DLD1 (cell line): ENCODE measurements at regions not wholly inside any gene's neighbourhood (a gene's known extent, or its start where the extent isn't known, plus 50 kb on each side); places are given as distances from the start of the nearest gene placed in this dataset.
"Not testable (repeated sequence)": the region's sequence is repeated elsewhere in the genome, so short reads cannot be mapped to it uniquely, and the experiment has no call there.

Experiments used
- in situ Hi-C: cut with HindIII; loops from 2 replicates; pipeline ENCODE4 v1.10.0; 2017; ENCODE audit warnings: low sequenced_read_pairs

DNA sequence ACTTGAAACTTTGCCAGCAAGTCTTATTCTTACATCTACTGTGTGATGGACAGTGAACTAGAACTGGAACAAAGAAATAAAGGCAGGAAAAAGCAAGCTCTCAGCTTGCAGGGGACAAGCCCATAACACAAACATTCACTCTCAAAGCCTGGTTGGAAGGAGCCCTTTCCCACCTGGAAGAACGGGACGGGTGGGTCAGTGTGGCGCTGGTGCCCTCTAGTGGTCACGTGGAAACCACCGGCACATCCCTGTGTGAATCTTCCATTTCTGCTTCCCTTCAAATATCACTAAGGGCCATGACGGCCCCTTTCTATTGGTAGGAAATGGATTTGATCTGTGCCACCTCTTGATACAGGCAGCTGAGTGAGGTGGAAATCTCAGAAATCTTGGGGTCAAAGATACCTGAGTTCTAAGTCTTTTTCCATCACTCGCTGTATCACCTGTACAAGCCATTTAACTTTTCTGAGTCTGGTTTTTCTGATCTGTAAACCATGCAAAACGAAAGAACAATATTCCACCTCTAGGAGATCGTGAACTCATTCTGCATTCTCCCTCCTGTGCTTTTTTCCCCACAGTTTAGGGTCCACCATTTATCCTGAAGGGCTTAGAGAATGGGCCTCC, 211.6 kb downstream of the MSX2 start:
- in situ Hi-C loops: no loop called here

GRCh38 chr5:174931033-174931432, 206.7 kb downstream of the MSX2 start:
- in situ Hi-C loops: not testable (repeated sequence)

DNA sequence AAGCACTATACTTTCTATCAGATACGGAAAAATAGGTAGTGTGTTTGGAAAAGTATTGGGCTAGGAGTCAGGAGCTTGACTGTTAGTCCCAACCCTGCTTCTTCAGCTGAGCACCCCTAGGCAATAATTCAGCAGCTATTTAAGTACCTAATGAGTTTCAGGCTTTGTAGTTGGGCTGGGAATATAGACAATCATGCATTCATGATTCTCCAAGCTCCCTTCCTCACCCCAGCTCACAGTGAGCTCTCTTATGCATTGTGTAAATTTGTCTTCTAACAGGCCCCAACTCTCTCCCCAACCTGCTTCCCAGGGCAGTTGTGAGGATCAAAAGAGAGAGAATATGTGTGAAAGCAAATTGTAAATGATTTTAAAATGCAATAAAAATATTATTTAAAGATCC, 201.2 kb downstream of the MSX2 start:
- in situ Hi-C loops: no loop called here

DNA sequence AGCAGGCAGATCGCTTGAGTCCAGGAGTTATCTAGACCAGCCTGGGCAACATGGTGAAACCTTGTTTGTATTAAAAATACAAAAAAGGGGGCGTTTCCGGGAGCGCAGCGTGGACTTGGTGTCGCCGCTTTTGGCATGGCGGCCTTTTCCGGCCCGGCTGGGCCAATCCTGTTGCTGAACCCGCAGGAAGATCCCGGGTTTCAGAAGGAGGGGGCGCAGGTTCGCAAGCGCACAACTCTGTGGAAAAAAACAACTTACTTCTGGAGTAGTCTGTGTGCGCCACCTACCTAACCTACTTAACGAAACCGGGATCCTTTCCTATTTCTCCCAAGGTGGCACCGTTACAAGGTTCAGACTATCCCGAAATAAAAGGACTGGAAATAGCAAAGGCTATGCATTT, 198.6 kb downstream of the MSX2 start:
- in situ Hi-C loops: no loop called here

GRCh38 chr5:174920906-174921550, 196.6 kb downstream of the MSX2 start:
- in situ Hi-C loops: no loop called here

- in situ Hi-C loops: no loop called here
Measured at GRCh38 chr5:174919351-174919750, 195.0 kb downstream of the MSX2 start.

- in situ Hi-C loops: no loop called here
Measured at GRCh38 chr5:174918655-174919054, 194.3 kb downstream of the MSX2 start.

- in situ Hi-C loops: no loop called here
Measured at GRCh38 chr5:174917976-174918554, 193.7 kb downstream of the MSX2 start.

DNA sequence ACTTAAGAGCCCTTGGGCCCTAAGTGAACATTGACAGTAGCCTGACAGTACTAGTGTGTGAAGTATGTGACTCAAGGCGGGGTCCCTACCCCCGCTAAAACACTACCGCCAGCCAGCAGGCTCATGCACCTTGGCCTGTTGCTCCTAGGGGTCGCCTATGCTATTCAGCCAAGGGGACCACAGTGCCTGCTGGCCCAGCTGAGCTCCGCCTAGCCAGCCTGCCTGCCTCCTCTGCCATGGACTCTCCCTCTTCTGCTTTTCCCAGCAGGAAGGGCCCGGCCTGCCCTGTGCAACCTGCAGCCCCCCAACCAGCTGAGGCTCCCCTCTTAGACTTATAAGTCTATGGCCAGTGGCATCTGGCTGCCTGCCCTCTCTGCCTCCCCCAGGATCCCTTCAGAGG, 193.1 kb downstream of the MSX2 start:
- in situ Hi-C loops: not testable (repeated sequence)

GRCh38 chr5:174916924-174917323, 192.5 kb downstream of the MSX2 start:
- in situ Hi-C loops: not testable (repeated sequence)

GRCh38 chr5:174916227-174916626, 191.8 kb downstream of the MSX2 start:
- in situ Hi-C loops: no loop called here

DNA sequence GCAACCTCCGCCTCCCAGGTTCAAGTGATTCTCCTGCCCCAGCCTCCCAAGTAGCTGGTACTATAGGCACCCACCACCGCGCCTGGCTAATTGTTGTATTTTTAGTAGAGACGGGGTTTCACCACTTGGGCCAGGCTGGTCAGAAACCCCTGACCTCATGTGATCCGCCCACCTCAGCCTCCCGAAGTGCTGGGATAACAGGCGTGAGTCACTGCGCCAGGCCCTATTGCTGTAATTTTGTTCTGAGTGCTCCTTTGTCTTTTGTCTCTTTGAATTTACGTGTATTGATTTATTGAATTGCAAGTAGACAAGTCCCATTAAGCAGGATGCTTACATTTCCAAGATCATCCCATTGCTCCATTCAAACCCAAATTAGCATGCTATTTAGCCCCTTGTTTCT, 186.7 kb downstream of the MSX2 start:
- in situ Hi-C loops: no loop called here

- in situ Hi-C loops: no loop called here
Measured at GRCh38 chr5:174910245-174910737, 185.9 kb downstream of the MSX2 start.

DNA sequence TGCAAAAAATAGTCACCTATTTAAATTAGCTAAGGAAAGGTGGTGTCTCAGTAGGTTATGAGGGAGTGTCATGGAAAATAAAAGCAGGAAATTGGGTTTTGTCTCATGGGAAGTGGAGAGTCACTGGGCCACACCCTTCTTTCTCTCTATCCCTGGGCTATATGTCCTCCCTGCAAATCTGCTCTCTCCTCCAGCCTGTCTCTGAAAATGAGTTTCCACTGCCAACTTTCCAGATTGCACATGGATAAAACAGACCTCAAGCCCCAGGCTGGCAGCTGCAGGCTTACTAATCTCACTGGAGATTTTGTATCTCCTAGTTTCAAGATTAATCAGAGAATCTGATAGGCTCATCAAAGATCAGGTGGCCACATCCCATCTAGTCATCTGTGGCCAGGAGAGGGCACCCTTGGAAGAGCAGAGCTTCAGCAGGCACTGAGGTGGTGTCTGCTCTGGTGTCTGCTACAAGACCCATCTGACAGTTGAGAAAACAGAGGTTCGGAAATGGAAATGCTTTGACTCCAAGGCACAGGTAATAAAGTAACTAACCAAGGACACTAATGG, 178.9 kb downstream of the MSX2 start:
- in situ Hi-C loops: no loop called here

GRCh38 chr5:174901336-174901735, 177.0 kb downstream of the MSX2 start:
- in situ Hi-C loops: no loop called here

DNA sequence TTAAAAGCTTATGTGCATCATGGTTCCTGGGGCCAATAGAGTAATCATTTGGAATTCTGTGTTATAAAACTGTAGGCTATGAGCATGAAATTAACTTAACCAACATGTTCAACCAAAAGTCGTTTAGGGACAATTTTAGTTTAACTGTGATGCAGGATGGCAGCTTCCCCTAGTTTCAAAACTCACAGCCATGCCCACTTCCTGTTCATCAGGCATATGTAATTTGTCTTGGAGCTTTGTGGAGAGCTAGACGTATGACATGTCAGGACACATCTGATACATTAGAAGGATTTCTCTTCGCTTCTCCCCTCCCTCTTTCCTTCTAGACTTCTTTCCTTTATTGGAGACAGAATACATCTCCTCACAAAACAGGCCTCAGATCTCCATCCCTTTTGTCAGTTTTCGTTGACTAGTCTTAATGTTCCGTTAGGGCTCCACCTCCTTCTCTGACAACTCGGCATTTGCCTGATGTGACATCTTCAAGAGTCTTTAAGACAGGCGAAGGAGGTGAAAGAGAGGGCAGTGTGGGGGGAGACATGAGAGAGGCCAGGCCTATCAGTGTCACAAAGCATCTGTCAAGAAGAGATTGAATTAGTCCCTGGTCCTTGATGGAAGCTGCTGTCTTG, 176.0 kb downstream of the MSX2 start:
- in situ Hi-C loops: no loop called here

DNA sequence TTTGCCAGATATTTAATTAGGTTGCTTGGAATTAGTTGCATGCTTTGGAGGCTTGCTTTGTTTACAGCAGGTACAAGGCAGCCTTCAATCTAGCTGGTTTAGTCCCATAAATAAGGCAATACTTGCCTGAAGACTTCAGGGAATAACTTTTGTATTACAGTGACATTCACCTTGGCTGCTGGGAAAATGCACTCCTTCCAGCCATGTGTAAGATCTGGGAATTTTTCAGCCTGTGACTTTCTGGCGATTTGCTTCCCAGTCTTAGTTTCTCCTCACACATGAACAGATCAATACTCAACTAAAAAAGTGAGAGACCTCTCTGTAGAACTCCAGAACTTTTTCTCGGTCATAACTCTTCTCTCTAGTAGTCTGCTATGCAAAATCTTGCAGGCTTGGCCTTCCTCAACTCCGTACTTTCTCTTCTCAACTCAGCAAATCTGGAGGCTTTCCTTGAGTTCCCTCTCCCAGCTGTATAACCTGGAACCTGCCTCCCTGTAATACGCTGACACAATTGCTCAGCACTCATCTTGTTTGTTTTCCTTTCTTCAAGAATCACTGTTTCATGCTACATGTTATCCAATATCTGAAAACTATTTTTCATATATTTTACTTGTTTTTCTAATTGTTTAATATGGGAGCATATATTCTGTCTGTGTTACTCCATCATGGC, 173.0 kb downstream of the MSX2 start:
- in situ Hi-C loops: no loop called here

DNA sequence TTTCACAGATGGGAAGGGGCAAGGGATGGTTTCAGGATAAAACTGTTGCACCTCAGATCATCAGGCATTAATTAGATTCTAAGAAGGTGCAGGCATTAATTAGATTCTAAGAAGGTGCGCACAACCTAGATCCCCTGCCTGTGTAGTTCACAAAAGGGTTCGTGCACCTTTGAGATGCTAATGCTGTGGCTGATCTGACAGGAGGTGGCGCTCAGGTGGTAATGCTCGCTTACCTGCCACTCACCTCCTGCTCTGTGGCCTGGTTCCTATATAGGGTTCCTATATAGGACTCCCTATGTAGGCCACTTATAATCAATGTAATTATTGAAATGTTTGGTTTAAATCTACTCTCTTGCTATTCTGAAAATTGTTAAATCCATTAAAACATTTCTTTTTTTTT, 171.0 kb downstream of the MSX2 start:
- in situ Hi-C loops: no loop called here

GRCh38 chr5:174892742-174893141, 168.4 kb downstream of the MSX2 start:
- in situ Hi-C loops: no loop called here

DNA sequence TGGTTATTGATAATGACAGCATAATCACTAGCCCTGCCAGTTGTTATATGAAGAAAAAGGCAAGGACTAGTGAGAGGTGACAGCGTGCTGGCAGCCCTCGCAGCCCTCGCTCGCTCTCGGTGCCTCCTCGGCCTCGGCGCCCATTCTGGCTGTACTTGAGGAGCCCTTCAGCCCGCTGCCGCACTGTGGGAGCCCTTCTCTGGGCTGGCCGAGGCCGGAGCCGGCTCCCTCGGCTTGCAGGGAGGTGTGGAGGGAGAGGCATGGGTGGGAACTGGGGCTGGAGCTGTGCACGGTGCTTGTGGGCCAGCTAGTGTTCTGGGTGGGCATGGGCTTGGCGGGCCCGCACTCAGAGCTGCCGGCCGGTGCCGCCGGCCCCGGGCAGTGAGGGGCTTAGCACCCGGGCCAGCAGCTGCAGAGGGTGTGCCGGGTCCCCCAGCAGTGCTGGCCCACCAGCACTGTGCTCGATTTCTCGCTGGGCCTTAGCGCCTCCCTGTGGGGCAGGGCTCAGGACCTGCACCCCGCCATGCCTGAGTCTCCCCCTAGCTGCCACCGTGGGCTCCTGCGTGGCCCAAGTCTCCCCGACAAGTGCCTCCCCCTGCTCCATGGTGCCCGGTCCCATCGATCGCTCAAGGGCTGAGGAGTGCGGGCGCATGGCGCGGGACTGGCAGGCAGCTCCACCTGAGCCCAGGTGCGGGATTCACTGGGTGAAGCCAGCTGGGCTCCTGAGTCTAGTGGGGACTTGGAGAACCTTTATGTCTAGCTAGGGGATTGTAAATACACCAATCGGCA, 156.2 kb downstream of the MSX2 start:
- in situ Hi-C loops: not testable (repeated sequence)
